CD4-positive, alpha-beta T cell treated with Interferon gamma for 1 hour (primary cell): ENCODE measurements at regions not wholly inside any gene's neighbourhood (a gene's known extent, or its start where the extent isn't known, plus 50 kb on each side); places are given as distances from the start of the nearest gene placed in this dataset.

Source experiments
- DNase-seq: peaks from one replicate; pipeline ENCODE4 v3.0.0-alpha.2; 2020

- no peak for DNase-seq
Observed at GRCh38 chr5:63314551-63314950, 647.7 kb downstream of the HTR1A start.

GRCh38 chr5:63310644-63311043, 651.6 kb downstream of the HTR1A start:
- no peak for DNase-seq

- no peak for DNase-seq
Observed at GRCh38 chr5:63306909-63307308, 655.3 kb downstream of the HTR1A start.

GRCh38 chr5:63293317-63293716, 668.9 kb downstream of the HTR1A start:
- DNase-seq = no peak

- no peak for DNase-seq
Observed at GRCh38 chr5:63286724-63287123, 675.5 kb downstream of the HTR1A start.

- DNase-seq = no peak
Observed at GRCh38 chr5:63263411-63263810, 684.8 kb downstream of the LRRC70 start.

- no peak for DNase-seq
Observed at GRCh38 chr5:63262185-63262981, 683.8 kb downstream of the LRRC70 start.

- no peak for DNase-seq
Observed at GRCh38 chr5:63261695-63262094, 683.1 kb downstream of the LRRC70 start.

GRCh38 chr5:63255594-63255993, 677.0 kb downstream of the LRRC70 start:
- no peak for DNase-seq

GRCh38 chr5:63250939-63251338, 672.3 kb downstream of the LRRC70 start:
- no peak for DNase-seq

GRCh38 chr5:63249960-63250359, 671.3 kb downstream of the LRRC70 start:
- no peak for DNase-seq

GRCh38 chr5:63247651-63248050, 669.0 kb downstream of the LRRC70 start:
- no peak for DNase-seq

- no peak for DNase-seq
Observed at GRCh38 chr5:63245271-63245670, 666.7 kb downstream of the LRRC70 start.

- no peak for DNase-seq
Observed at GRCh38 chr5:63240063-63240755, 661.6 kb downstream of the LRRC70 start.

GRCh38 chr5:63233911-63234310, 655.3 kb downstream of the LRRC70 start:
- DNase-seq = no peak

- DNase-seq = no peak
Observed at GRCh38 chr5:63233361-63233760, 654.7 kb downstream of the LRRC70 start.

- DNase-seq = no peak
Observed at GRCh38 chr5:63230754-63231153, 652.1 kb downstream of the LRRC70 start.

- DNase-seq = no peak
Observed at GRCh38 chr5:63228154-63228553, 649.5 kb downstream of the LRRC70 start.

GRCh38 chr5:63220244-63220643, 641.6 kb downstream of the LRRC70 start:
- DNase-seq = no peak

GRCh38 chr5:63217422-63217821, 638.8 kb downstream of the LRRC70 start:
- no peak for DNase-seq

- DNase-seq = no peak
Observed at GRCh38 chr5:63213256-63213655, 634.6 kb downstream of the LRRC70 start.

- no peak for DNase-seq
Observed at GRCh38 chr5:63211448-63212132, 633.0 kb downstream of the LRRC70 start.

GRCh38 chr5:63205976-63206375, 627.4 kb downstream of the LRRC70 start:
- no peak for DNase-seq

GRCh38 chr5:63201738-63202137, 623.1 kb downstream of the LRRC70 start:
- DNase-seq = no peak
